GM12878 (cell line): ENCODE measurements at regions not wholly inside any gene's neighbourhood (a gene's known extent, or its start where the extent isn't known, plus 50 kb on each side); places are given as distances from the start of the nearest gene placed in this dataset.

Experiments
- ATAC-seq: fragments of 200-7000 bp; cut with Tn5 transposase; 3 replicates; pipeline ENCODE4 v1.9.1; 2020; ENCODE audit warnings: mild to moderate bottlenecking, moderate library complexity
- BruUV-seq: library from RNA; stranded (reverse); fragments of 400-500 nt; replicated peaks from 2 replicates; lab custom pipeline; 2021; lab: Mats Ljungman, UMichigan
- CTCF ChIA-PET: fragments of 300-600 bp; sonication (Branson Sonifier 250); formaldehyde crosslinking; extraction: SDS; loops from one replicate; lab custom pipeline; 2021; ENCODE audit warnings: inconsistent platforms; lab: Yijun Ruan, JAX
- POLR2A ChIA-PET: fragments of 350-600 bp; formaldehyde crosslinking; extraction: SDS; loops from one replicate; lab custom pipeline; 2021; ENCODE audit warnings: inconsistent platforms; lab: Charles Lee
- RAD21 ChIA-PET: fragments of 300-600 bp; sonication (Branson Sonifier 250); formaldehyde crosslinking; loops from one replicate; lab custom pipeline; 2023; ENCODE audit warnings: antibody characterized with exemption; ENCODE audit not compliant: unreplicated experiment; lab: Charles Lee
- SMC1A ChIA-PET: fragments of 300-600 bp; sonication (Branson Sonifier 250); formaldehyde crosslinking; loops from one replicate; lab custom pipeline; 2023; ENCODE audit not compliant: unreplicated experiment, uncharacterized antibody; lab: Charles Lee
- DNase-seq: peaks from one replicate; pipeline ENCODE4 v3.0.0-alpha.2; 2011; ENCODE audit warnings: low read depth, low spot score
- FAIRE-seq: peaks from 3 replicates; lab custom pipeline; 2011; peaks lifted over from hg19 to GRCh38; lab: Jason Lieb, UNC
- H2AFZ ChIP-seq: 2 replicates; pipeline ENCODE4 v1.6.0; 2011; ENCODE audit warnings: low read depth, low read length, control low read depth; ENCODE audit not compliant: control insufficient read depth
- H3K27ac ChIP-seq: 2 replicates; pipeline ENCODE4 v1.5.1; 2011; ENCODE audit warnings: control low read depth; ENCODE audit not compliant: control insufficient read depth, insufficient read depth
- H3K27me3 ChIP-seq, 2 experiments: replicated peaks in 1 of 2; 2 replicates each; pipeline versions ENCODE4 v1.6.0 to v1.6.1; 2011; ENCODE audit warnings: low read length in 1 of 2; ENCODE audit not compliant: control insufficient read depth in 2 of 2, insufficient read depth in 2 of 2
- H3K36me3 ChIP-seq, 2 experiments: 2 replicates each; pipeline ENCODE4 v1.5.1; 2011; ENCODE audit warnings: low read length in 1 of 2; ENCODE audit not compliant: control insufficient read depth in 2 of 2, insufficient read depth in 2 of 2
- H3K4me1 ChIP-seq: 2 replicates; pipeline ENCODE4 v1.6.1; 2011; ENCODE audit warnings: mild to moderate bottlenecking, low read length, moderate library complexity, mixed read lengths; ENCODE audit not compliant: control insufficient read depth, insufficient read depth
- H3K4me2 ChIP-seq: 2 replicates; pipeline ENCODE4 v1.6.0; 2011; ENCODE audit warnings: control low read depth; ENCODE audit not compliant: control insufficient read depth, insufficient read depth
- H3K4me3 ChIP-seq: fragments of 200-600 bp; sonication (generic); 2 replicates; pipeline ENCODE4 v1.5.1; 2016
- H3K79me2 ChIP-seq: 2 replicates; pipeline ENCODE4 v1.6.0; 2011; ENCODE audit warnings: low read length; ENCODE audit not compliant: control insufficient read depth, insufficient read depth
- H3K9ac ChIP-seq: 2 replicates; pipeline ENCODE4 v1.8.0; 2011; ENCODE audit warnings: low read length, control low read depth, mixed read lengths; ENCODE audit not compliant: control insufficient read depth, insufficient read depth
- H3K9me3 ChIP-seq: replicated peaks from 3 replicates; pipeline ENCODE4 v1.5.1; 2011; ENCODE audit warnings: mild to moderate bottlenecking, low read length; ENCODE audit not compliant: control insufficient read depth, insufficient read depth
- H4K20me1 ChIP-seq: 2 replicates; pipeline ENCODE4 v1.6.0; 2011; ENCODE audit not compliant: control insufficient read depth, insufficient read depth
- DPF2 ChIP-seq: fragments of 450-650 bp; IDR thresholded peaks from 2 replicates; pipeline ENCODE4 v1.6.1; 2017; ENCODE audit warnings: mild to moderate bottlenecking
- ESRRA ChIP-seq: IDR thresholded peaks from 2 replicates; pipeline ENCODE4 v1.6.1; 2012; ENCODE audit warnings: mild to moderate bottlenecking, low read length, improper control_type of control experiment
- HCFC1 ChIP-seq: fragments of 150-350 bp; IDR thresholded peaks from 2 replicates; pipeline ENCODE4 v1.6.1; 2014; ENCODE audit warnings: low read length
- IKZF1 ChIP-seq: fragments of 450-650 bp; conservative IDR thresholded peaks from 2 replicates; pipeline ENCODE4 v1.6.1; 2017; ENCODE audit warnings: antibody characterized with exemption, mild to moderate bottlenecking
- IKZF2 ChIP-seq, 2 experiments: fragments of 450-650 bp; IDR thresholded peaks; 2 replicates each; pipeline ENCODE4 v1.6.1; 2017; ENCODE audit warnings: mild to moderate bottlenecking in 2 of 2, moderate library complexity in 2 of 2
- MYB ChIP-seq: fragments of 150-350 bp; IDR thresholded peaks from 2 replicates; pipeline ENCODE4 v1.6.1; 2014; ENCODE audit warnings: mild to moderate bottlenecking, low read depth, low read length, borderline replicate concordance
- NFXL1 ChIP-seq: fragments of 450-650 bp; IDR thresholded peaks from 2 replicates; pipeline ENCODE4 v1.6.1; 2017; ENCODE audit warnings: antibody characterized with exemption, mild to moderate bottlenecking, borderline replicate concordance
- SMC3 ChIP-seq: IDR thresholded peaks from 2 replicates; pipeline ENCODE4 v1.6.1; 2011; ENCODE audit warnings: low read length, improper control_type of control experiment, borderline replicate concordance
- SUPT20H ChIP-seq: IDR thresholded peaks from 2 replicates; pipeline ENCODE4 v1.6.1; 2011; ENCODE audit warnings: low read depth, mild to moderate bottlenecking, low read length, moderate library complexity, borderline replicate concordance; ENCODE audit not compliant: control insufficient read depth
- TAF1 ChIP-seq: IDR thresholded peaks from 2 replicates; pipeline ENCODE4 v1.6.1; 2011; ENCODE audit warnings: mild to moderate bottlenecking, low read depth, low read length, borderline replicate concordance
- ZNF384 ChIP-seq: IDR thresholded peaks from 2 replicates; pipeline ENCODE4 v1.6.1; 2012; ENCODE audit warnings: low read depth, mild to moderate bottlenecking, low read length, improper control_type of control experiment, borderline replicate concordance
- WGBS: methylation state at CpG from one replicate; pipeline ENCODE4 v1.1.6; 2016; ENCODE audit warnings: low lambda C conversion rate; ENCODE audit not compliant: insufficient replicate concordance, insufficient coverage; ENCODE audit errors: missing lambda C conversion rate; 5-methylcytosine and 5-hydroxymethylcytosine counted together
- in situ Hi-C: fragments of 300-500 bp; cut with MboI; formaldehyde crosslinking; loops from 9 replicates; pipeline ENCODE4 v1.14.3; 2018; ENCODE audit warnings: mixed read lengths
- intact Hi-C: fragments of 100-400 bp; cut with micrococcal nuclease; formaldehyde crosslinking; loops from one replicate; pipeline ENCODE4 v1.14.2; 2022; ENCODE audit not compliant: unreplicated experiment
- TF ChIP-seq, protein P1 (sequence below), 3 experiments: IDR thresholded peaks in 2 of 3; conservative IDR thresholded peaks in 1 of 3; 2 replicates each; pipeline ENCODE4 v1.5.1; 2011; ENCODE audit warnings: low read depth in 3 of 3, low read length in 3 of 3, mild to moderate bottlenecking in 3 of 3, control low read depth in 2 of 3, moderate library complexity in 2 of 3, inconsistent platforms in 1 of 3, mixed read lengths in 1 of 3; ENCODE audit not compliant: control insufficient read depth in 2 of 3, insufficient read depth in 1 of 3; ENCODE audit errors: extremely low read depth in 1 of 3
- TF ChIP-seq, protein P2 (sequence below): fragments of 450-650 bp; IDR thresholded peaks from 2 replicates; pipeline ENCODE4 v1.6.1; 2016; ENCODE audit warnings: mild to moderate bottlenecking, moderate library complexity, borderline replicate concordance
- TF ChIP-seq, protein P3 (sequence below): fragments of 450-650 bp; IDR thresholded peaks from 2 replicates; pipeline ENCODE4 v1.6.1; 2018; ENCODE audit warnings: mild to moderate bottlenecking, low read depth, moderate library complexity; ENCODE audit not compliant: partially characterized antibody
- TF ChIP-seq, protein P4 (sequence below): IDR thresholded peaks from 2 replicates; pipeline ENCODE4 v1.6.1; 2011; ENCODE audit warnings: borderline replicate concordance, low read depth, mild to moderate bottlenecking, moderate library complexity, low read length; ENCODE audit not compliant: insufficient read depth, poor library complexity, severe bottlenecking

DNA sequence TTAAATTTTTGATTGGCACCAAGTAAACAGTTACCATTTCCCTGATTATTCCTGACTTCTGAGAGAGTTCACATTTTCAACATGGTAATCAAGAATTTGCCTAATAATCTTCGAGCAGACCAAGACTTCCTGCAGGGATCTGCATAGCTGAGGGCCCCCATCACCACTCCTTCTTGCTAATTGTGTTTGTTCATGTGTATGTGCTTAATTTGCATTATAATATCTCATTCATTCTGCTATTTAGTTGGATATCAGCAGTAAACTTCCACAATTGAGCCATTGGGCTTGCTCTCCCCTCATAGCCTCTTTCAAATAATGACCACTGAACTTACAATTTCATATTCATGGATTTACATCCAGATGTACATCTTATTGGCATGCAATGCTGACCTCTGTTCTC is 292.5 kb downstream of the SPATA18 start:
- H3K27ac ChIP-seq = no peak overlapping the region
- H3K36me3 ChIP-seq = no peaks in the 10 kb centered on the region
- H3K79me2 ChIP-seq = no peaks in the 10 kb centered on the region
- ChIA-PET CTCF (no interaction called here), POLR2A (no interaction called here), RAD21 (no interaction called here), SMC1A (no interaction called here)
- no peaks in the 10 kb centered on the region; the same call in 2 of the 3 replicates for H3K9me3 ChIP-seq
- no peaks in the 10 kb centered on the region for H3K27me3 ChIP-seq
- in situ Hi-C loops = no loop called here
- ATAC-seq (no peak), FAIRE-seq (no peak), DNase-seq (no peak)
- no peaks in the 10 kb centered on the region for H4K20me1 ChIP-seq
- no TSS peak for BruUV-seq
- WGBS = 0% methylated on average over 1 of the region's 1 CpG
- H2AFZ ChIP-seq = no peak overlapping the region
- H3K4me2 ChIP-seq = no peak overlapping the region
- H3K4me3 ChIP-seq = no peak overlapping the region
- no peak overlapping the region for H3K9ac ChIP-seq
- intact Hi-C loops = no loop called here
- no peaks in the 10 kb centered on the region for H3K4me1 ChIP-seq
- TF ChIP-seq SMC3 (no peak), HCFC1 (no peak), SUPT20H (no peak), ZNF384 (no peak), ESRRA (no peak), IKZF1 (no peak), IKZF2 (IDR thresholded peaks at IDR 0.05) (no peak), NFXL1 (no peak), DPF2 (no peak), MYB (no peak), TAF1 (no peak)
- TF ChIP-seq, protein P1, sequence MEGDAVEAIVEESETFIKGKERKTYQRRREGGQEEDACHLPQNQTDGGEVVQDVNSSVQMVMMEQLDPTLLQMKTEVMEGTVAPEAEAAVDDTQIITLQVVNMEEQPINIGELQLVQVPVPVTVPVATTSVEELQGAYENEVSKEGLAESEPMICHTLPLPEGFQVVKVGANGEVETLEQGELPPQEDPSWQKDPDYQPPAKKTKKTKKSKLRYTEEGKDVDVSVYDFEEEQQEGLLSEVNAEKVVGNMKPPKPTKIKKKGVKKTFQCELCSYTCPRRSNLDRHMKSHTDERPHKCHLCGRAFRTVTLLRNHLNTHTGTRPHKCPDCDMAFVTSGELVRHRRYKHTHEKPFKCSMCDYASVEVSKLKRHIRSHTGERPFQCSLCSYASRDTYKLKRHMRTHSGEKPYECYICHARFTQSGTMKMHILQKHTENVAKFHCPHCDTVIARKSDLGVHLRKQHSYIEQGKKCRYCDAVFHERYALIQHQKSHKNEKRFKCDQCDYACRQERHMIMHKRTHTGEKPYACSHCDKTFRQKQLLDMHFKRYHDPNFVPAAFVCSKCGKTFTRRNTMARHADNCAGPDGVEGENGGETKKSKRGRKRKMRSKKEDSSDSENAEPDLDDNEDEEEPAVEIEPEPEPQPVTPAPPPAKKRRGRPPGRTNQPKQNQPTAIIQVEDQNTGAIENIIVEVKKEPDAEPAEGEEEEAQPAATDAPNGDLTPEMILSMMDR (IDR thresholded peaks at IDR 0.05 in 2 of 3, conservative IDR thresholded peaks at IDR 0.05 in 1 of 3; ENCODE audit: control insufficient read depth in 2 of 3, extremely low read depth in 1 of 3, insufficient read depth in 1 of 3, low read depth in 3 of 3, low read length in 3 of 3) = no peak
- TF ChIP-seq, protein P2, sequence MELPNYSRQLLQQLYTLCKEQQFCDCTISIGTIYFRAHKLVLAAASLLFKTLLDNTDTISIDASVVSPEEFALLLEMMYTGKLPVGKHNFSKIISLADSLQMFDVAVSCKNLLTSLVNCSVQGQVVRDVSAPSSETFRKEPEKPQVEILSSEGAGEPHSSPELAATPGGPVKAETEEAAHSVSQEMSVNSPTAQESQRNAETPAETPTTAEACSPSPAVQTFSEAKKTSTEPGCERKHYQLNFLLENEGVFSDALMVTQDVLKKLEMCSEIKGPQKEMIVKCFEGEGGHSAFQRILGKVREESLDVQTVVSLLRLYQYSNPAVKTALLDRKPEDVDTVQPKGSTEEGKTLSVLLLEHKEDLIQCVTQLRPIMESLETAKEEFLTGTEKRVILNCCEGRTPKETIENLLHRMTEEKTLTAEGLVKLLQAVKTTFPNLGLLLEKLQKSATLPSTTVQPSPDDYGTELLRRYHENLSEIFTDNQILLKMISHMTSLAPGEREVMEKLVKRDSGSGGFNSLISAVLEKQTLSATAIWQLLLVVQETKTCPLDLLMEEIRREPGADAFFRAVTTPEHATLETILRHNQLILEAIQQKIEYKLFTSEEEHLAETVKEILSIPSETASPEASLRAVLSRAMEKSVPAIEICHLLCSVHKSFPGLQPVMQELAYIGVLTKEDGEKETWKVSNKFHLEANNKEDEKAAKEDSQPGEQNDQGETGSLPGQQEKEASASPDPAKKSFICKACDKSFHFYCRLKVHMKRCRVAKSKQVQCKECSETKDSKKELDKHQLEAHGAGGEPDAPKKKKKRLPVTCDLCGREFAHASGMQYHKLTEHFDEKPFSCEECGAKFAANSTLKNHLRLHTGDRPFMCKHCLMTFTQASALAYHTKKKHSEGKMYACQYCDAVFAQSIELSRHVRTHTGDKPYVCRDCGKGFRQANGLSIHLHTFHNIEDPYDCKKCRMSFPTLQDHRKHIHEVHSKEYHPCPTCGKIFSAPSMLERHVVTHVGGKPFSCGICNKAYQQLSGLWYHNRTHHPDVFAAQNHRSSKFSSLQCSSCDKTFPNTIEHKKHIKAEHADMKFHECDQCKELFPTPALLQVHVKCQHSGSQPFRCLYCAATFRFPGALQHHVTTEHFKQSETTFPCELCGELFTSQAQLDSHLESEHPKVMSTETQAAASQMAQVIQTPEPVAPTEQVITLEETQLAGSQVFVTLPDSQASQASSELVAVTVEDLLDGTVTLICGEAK = no peak
- TF ChIP-seq, protein P3, sequence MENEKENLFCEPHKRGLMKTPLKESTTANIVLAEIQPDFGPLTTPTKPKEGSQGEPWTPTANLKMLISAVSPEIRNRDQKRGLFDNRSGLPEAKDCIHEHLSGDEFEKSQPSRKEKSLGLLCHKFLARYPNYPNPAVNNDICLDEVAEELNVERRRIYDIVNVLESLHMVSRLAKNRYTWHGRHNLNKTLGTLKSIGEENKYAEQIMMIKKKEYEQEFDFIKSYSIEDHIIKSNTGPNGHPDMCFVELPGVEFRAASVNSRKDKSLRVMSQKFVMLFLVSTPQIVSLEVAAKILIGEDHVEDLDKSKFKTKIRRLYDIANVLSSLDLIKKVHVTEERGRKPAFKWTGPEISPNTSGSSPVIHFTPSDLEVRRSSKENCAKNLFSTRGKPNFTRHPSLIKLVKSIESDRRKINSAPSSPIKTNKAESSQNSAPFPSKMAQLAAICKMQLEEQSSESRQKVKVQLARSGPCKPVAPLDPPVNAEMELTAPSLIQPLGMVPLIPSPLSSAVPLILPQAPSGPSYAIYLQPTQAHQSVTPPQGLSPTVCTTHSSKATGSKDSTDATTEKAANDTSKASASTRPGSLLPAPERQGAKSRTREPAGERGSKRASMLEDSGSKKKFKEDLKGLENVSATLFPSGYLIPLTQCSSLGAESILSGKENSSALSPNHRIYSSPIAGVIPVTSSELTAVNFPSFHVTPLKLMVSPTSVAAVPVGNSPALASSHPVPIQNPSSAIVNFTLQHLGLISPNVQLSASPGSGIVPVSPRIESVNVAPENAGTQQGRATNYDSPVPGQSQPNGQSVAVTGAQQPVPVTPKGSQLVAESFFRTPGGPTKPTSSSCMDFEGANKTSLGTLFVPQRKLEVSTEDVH = no peak
- TF ChIP-seq, protein P4, sequence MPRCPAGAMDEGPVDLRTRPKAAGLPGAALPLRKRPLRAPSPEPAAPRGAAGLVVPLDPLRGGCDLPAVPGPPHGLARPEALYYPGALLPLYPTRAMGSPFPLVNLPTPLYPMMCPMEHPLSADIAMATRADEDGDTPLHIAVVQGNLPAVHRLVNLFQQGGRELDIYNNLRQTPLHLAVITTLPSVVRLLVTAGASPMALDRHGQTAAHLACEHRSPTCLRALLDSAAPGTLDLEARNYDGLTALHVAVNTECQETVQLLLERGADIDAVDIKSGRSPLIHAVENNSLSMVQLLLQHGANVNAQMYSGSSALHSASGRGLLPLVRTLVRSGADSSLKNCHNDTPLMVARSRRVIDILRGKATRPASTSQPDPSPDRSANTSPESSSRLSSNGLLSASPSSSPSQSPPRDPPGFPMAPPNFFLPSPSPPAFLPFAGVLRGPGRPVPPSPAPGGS = no peak
